ENCODE measurements at regions not wholly inside any gene's neighbourhood (a gene's known extent, or its start where the extent isn't known, plus 50 kb on each side); places are given as distances from the start of the nearest gene placed in this dataset.
A peak's percentile ranks its signal among the peaks of the same experiment; 100 is the strongest.

DNA sequence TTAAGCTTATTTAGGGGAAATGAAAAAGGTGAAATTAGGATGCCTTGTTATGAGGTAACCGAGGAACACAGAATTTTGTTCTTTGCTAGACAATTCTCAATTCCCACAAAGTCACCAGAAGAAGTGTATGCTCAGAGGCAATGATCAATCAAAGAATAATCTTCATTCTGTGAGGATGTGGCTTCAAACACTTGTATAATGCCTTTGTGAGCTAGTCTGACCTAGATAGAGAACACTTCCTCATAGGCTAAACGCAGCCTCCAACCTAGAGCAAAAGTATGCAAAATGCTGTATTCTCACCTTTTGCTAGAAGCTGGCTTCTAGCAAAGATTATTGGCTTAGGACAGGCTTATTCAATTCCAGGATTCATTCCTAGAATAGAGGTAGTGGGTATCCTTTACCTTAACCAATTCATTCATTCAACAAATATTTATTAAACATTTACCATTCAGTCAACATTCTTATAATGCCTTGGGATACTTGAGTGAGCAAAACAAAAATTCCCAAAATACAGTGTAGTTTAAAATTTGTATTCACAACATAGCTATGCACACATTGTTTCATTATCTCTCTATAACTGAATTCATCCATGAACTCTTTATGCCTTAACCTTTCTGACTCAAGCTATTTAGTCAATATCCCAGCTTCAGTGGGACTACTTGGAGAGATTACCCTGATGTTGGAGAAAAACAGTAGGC, 530.2 kb downstream of the PTPRC start:
- DNase-seq: no peak

DNA sequence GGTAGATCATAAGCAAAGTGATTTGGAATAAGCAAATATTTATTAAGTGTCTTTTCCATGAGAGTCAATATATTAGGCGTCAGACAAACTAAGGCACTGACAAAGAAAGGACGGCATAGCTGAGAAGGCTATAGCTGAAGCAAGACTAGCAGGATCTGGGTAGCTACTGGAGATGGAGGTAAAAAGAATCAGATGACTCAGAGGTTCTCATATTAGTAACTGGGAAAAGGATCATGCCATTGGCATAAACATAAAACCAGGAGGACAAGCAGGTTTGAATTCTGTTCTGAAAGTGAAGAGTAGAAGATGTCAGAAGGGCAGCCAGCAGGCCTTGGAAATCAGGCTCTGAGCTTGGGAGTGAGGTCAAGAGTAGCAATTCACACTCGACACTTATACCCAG, 531.9 kb downstream of the PTPRC start:
- no peak for DNase-seq

DNA sequence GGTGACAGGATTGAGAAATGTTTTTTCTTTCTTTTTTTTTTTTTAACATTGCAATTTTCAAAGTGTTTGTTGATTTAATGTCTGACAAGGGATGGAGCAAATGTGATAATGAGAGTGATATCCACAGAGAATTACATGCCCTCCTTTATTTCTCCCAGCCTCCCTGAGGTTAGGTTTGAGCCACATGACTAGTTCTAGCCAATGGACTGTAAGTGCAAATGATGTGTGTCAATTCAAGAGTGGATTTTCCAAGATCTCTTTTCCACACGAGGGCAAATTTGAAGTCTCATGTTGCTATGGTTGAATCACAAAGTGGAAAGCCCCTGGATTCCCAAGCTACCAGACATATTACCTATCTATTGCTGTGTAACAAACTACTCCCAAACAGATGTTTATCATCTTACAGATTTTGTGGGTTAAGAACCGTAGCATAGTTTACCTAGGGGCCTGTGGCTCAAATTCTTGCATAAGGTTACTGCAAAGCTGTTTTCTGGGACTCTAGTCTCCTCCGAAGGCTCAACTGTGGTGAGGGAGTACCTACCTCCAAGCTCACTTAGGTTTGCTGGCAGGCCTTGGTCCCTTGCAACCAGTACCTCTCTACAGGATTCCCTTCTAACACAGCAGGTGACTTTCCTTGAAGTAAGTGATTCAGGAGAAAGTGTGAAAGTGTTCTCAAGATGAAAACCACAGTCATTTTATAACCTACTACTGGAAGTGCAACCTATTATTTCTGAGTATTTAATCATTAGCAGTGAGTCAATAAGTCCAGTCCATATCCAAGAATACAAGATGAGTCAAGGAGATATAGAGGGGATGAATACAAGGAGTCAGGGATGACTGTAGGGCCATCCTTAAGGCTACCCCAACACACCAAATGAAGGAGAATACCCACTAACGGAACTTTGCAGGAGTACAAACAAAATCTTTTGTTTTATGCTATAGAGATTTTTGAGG, 533.6 kb downstream of the PTPRC start:
- DNase-seq: no peak

DNA sequence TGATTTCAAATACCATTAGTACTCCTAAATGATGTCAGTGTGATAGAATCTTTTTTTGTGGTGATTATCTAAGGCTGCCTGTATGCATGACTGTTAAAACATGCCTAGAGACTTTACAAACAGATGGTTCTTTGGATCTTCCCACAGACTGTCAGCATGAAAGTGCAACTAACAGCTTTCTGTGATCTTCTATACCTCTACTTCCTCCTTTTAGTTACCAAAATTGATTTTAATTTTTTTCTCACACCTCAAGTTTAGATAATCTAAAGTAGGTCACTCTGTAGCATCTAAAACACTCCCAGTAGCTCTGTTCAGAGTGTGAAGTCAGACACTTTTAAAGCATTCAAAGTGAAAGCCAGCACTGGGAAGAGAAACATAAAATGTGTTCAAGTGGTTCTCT, 534.5 kb downstream of the PTPRC start:
- no peak for DNase-seq

DNA sequence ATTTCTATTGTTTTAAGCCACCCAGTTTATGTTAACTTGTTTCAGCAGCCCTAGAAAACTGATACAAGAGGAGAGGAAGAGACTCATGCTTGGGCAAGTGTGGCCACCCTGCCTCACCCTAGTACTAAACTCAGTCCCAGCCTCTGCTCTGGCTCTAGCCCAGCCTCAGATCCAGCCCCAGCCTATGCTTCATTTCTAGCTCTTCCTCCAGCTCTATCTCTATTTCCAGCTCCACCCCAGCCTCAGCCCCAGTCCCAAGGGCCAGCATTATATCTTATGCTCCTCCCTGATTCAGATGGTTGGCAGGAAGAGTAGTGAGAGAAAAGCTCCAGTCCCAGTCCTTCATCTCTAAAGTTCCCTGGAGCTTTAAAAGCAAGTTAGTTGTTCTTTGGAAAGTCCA, 535.5 kb downstream of the PTPRC start:
- no peak for DNase-seq

DNA sequence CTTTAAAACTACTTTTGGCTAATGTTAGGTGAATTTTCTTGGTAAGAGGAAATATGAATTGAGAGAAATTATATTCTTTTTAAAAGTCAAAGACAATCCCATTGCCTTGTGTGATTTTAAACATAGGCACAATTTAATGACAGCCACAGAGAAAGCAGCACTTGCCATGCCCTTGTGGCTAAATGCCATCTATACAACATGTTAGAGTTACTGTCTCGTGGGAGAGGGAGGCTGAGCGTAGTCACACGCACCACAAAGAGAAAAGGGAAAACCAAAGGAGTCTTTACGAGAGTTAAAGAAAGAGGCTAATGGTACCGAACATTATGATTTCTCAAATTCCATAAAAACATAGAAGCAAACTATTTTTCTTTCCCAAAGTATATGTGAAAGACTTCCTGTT, 537.9 kb downstream of the PTPRC start:
- no peak for DNase-seq

DNA sequence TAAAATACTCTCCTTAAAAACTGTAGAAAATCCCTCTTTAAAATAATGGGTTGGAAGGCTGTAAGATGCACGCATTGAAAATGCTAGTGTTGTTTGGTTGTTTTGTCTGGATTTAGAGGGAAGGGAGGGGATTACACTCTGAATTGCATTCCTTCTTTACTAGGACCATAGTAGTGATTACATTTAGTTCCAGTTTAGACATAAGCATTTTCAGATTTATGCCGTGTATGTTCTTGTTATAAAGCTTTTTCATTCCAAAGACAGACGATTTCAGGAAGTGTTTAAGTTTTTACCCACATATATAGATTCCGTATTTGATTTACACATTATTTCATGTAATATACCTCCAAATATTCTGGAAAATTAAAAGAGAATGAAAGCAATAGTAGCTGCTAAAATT, 538.4 kb downstream of the PTPRC start:
- no peak for DNase-seq

DNA sequence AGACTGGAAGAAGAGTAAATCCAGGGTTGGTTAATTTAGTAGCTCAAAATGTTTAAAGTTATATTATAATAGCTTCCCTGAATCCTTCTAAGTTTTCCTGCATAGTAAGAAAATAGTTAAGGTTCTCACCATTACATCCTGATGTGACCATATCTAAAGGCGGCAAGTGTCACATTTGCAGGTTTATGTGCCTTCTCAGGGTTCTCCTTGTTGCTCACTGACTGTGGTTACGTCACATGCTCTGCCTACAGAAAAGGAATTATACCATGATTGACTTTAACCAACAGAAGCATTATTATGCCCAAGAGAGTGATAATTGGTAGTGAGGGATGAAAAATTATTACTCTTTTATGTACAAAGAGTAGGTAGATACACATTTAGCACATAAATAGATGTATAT, 539.8 kb downstream of the PTPRC start:
- no peak for DNase-seq

DNA sequence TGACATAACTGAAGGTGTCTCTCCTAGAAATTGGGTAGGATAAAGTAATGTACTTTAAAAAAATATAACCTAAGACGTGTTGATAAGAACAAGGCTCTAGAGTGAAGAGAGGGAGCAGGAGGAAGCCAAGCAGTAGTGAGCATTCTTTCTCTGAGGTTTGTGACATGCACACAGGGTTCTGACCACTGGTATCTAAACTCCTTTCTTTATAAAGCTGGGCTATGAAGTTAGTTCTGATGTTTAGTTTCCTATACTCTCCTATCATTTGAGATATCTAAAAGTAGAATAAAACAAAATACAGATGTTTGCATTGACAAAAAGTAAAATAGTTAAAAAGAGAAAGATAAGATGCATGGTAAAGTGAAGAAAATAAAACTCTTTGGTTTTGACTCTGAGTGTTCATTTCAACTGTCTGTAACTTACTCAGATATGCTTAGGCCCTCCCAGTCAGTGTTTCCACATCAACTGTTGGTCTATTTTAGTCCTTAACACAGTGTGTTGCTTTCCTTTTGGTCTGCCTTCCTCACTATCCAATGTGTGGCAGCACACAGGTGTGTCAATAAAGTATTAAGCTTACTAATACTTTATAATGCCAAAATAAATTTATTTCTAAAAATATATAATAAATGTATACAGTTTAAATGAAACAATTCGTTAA, 543.5 kb downstream of the PTPRC start:
- no peak for DNase-seq

DNA sequence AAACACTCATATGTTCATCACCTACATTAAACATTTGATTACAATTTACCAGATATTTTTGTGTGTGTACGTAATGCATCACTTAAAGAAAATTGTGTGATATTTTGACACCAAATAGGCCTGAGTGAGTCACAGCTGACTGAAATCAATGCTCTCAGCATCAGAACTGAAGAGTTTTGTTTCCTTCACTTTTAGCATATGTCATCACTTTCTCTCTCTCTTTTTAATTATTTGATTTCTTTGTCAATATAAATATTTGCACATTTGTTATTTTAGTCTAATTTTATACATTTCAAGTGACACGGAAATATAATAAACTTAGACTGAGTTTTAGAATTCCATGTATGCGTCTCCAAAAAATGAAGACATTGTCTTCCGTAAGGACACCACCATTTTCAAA, 545.3 kb downstream of the PTPRC start:
- DNase-seq: no peak

DNA sequence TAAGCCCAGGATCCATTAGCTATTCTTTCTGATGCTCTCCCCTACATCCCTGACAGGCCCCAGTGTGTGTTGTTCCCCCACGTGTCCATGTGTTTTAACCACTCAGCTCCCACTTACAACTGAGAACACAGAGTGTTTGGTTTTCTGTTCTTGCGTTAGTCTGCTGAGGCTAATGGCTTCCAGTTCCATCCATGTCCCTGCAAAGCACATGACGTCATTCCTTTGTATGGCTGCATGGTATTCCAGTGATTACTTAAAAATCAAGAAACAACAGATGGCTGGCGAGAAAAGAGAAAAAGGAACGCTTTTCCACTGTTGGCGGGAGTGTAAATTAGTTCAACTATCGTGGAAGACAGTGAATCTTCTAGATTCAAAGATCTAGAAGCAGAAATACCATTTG, 556.0 kb downstream of the PTPRC start:
- DNase-seq: no peak

DNA sequence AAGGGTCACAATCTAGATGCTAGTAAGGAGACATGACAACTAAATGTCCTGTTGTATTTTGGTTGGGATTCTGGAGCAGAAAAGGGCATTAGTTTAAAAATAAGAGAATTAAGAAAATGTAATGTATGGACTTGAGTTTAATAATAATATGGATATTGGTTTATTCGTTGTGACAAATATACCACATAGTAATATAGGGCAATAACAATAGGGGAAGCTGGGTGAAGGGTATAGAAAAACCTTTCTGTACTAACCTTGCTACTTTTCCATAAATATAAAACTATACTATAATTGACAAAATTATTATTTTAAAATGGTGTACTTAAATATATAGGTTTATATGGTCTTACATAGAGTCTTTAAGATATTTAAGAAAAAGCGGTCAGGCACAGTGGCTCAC, 558.9 kb downstream of the PTPRC start:
- no peak for DNase-seq

DNA sequence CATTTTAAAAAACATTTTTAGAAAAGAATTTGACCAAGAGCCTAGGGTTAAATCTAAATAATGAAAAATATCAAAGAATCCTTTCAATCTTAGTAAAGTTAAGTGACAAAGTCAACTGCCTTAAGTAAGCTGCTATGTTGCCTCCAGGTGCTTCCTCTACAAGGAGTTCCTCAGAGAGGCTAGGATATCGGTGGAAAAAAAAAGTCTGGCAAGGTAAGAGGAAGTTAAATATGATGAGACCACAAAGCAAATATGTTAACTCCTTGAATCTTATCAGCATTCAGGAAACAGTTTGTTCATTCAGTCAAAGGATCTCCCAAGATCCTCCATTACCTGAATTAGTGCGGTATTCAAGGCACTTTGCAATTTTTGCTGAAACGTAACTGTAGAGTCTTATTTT, 563.5 kb downstream of the PTPRC start:
- no peak for DNase-seq

DNA sequence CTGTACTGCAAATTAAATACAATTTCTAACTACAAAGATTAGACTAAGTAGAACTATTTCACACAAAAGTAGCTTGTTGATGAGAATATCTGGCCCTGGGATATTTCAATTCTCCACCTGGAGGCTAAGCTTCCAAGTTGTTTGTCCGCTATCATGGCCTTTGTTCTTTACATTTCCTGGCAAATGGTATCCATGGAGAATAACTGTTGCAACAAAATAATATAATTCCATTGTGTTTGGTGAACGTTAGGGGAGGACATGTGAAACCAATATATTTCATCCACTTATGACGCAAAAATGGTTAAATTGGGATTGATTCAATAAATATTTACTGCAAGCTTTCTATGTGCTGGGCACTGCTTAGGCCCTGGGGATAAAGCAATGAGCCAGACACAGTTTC, 565.4 kb downstream of the PTPRC start:
- peak in 1 of 3 experiments; percentile 39 for DNase-seq

DNA sequence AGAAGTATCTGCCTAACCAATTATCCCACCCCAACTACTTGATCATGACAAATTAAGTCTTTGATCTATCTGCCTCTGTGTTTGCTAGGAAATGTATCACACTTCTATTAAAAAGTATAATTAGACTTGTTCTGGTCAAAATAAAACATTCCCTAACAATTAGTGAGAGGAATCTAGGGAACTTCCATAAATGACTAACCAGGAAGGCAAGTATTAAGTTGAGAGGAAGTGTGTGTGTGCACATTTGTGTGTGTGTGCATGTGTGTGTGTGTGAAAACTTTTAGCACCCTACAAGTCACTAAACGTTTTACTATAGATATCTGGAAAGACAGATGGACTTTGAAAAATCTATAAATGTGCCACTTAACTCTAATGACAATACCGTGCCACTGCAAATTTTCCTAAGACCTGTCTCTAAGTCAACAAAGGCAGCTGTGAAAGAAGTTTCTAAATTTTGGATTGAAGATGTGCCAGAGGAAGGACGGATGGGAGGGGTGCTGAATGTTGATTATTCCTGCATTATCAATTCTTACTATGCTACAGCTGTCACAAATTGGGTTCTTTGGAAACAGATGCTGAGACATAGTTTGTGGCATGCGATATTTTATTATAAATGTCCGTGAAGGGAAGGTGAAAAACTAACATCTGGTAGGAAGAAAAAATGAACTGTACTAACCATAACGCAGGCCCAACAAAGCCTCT, 567.1 kb downstream of the PTPRC start:
- DNase-seq: no peak

DNA sequence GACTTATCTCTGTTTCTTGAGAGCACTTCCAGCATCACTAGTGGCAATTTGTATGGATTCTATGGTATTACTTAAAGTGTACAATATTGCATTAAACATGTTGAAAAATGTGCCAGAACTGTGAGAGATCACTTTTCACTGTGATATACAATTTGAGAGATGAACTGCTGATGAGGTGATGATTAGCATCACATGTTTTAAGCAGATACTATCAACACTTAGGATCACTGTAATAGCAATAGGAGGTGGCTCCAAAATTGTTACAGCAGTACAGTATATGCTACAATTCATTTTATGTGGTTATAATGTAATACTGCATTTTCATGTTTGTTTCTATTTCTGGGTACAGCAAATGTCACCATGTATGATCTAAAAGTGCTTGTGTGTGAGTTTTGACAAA, 570.0 kb downstream of the PTPRC start:
- no peak for DNase-seq

DNA sequence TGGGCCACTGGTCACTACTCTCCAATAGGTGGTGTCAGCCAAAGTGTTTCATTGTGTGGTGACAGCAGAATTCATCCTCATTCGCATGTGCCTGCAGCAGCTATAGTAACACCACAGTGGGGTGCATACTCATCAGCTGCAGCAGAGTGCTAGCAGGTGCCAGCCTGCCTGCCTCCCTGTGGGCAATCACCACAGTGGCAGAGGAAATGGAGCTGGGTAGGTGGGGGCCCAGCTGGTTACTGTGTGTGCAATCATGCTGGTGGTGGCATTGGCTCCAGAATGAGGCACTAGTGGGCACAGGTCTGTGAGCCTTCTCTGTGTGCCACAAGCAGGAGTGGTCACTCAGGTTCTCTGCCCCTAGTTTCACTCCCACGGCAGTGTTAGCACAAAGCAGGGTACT, 579.2 kb downstream of the PTPRC start:
- DNase-seq: peak; percentile 6 to 82 (median 66)

DNA sequence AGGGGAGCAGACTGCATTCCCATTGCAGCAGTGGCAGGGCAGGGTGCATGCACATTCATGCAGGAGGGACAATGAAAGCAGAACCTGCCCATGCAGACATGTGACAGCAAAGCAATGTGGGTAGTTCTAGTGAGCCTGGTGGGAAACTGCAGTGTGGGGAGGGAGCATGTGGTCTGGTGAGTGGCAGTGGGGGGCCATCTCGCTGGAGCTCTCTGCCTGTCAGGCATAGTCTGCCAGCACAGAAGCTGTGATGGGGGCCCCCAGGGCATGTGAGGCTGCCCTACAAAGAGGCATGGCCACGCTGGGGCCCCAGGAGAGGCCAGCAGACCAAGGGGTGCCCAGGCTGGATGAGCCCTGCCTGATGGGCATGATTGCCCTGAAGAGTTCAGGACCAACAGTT, 579.7 kb downstream of the PTPRC start:
- DNase-seq: no peak

DNA sequence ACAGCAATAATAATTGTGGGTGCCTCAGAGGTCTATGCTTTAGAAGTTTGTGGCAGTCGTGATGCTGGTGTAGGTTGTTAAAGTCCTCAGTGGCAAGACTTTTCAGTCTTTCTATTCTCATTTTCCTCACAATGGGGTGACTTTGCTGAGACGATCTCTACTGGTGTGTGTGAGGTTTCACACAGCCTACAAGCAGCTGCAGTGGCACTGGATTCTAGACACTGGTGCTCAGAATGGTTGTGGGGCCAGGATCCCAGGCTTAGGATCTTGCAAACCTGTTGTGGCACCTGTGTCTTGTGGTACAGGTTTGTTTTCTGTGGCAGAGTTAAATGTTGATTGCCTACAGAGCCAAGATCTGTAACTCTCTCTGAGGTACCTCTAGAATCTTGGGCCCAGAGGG, 581.2 kb downstream of the PTPRC start:
- DNase-seq: no peak

DNA sequence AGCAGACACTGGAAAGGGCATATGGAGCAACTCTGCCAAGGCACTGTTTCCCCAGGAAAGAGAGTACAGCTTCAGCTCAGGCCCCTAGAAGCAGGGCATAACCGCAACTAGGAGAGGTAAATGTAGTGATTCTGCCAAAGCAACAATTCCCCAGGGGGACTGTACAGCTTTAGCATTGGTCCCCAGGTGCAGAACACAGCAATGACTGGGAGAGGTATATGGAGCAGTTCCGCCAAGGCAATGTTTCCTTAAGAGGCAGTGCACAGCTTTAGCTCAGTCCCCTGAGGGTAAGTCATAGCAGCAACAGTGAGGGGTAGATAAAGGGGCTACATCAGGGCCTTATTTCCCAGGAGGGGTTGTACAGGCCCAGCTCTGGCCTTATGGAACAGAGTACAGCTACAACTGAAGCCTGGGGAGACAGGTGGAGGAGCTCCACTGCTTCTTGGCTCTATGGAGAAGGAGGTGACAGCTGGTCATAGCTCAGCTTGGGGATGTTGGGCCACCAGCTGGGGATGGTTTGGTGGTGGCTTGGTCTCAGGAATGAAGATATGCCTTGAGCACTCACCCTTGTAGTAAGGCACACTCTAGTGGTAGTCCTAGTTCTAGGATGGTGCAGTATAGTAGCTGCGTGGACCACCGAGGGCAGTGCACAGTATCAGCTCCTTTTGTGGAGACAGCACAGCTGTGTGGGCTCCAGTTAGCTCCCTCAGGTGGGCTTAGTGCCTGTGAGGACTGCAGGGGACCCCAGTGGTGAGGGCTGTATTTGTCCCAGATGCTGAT, 582.7 kb downstream of the PTPRC start:
- DNase-seq: no peak

DNA sequence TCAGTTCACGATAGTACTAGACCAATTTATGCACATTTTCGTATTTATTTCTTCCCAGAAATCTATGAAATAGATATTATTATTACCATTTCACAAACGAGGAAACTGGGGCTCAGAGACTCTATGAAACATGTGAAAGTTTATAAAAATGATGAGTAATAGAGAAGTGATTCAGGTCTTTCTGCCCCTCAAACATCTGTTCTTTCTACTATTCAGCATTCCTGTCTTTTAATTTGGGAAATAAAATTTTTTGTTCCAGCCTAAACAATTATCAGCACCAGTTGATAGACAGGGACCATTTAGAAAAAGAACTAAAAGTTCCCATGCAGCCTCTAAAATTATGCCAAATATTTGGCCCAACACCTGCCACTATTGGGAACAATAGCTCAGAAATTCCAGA, 585.1 kb downstream of the PTPRC start:
- no peak for DNase-seq

DNA sequence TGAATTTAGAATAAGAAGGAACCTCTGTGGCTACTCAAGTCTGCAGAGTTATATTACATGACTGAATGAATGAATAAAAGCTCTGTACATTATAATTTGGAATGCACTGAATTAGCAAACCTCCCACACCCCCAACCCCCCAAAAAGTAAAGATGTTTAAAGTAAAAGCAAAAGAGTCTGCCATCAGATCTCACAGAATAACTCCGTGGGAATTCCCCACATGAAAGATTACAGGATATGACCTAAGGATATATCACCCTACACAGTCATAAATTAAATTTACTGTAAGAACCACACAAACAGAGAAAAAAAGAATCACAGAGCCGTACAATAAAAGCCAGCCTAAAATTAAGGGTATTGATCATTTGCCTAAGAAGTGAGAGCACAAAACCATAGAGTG, 587.3 kb downstream of the PTPRC start:
- DNase-seq: peak in 1 of 3 experiments; percentile 36
